HG02973 (cell line): ENCODE measurements at regions not wholly inside any gene's neighbourhood (a gene's known extent, or its start where the extent isn't known, plus 50 kb on each side); places are given as distances from the start of the nearest gene placed in this dataset.

Experiments used
- ATAC-seq: cut with Tn5 transposase; IDR thresholded peaks from one replicate; pipeline ENCODE4 v1.9.1; 2021; ENCODE audit warnings: moderate library complexity; ENCODE audit not compliant: unreplicated experiment

DNA sequence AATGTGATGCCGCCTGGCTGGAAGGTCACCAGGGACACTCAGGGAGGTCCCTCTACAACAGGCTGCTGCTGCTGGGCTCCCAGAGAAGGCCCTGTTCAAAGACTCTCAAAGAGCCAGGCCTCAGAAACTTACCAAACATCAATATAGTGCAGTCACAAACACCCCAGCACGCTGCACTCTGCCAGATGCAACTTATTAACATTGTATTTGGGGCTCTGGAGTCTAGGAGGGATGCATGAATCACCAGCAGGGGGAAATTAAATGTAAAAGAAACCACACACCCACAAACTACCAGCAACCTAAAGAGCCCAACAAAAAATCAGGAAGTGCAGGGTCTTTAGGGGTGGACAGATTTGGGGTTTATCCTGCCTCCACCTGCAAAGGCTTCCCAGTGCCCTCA is 74.6 kb upstream of the SPATA12 start:
- no peak for ATAC-seq

DNA sequence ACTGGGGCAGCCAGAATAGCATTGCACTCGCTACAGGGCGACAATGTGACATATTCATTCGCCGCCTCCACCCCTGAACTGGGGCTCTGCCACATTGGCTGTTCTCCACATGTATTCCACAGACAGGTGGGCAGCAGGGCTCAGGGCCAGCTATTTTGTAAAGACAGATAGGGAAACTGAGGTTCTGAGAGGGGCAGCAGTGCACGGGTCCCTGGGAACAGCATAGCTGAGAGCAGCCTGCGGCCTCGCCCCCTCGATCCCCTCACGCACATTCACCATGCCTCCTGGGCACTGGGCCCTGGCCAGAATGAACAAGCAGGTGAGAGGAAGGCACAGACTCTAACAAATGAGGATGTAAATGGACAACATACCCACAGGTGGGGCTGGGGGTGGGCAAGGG is 75.0 kb upstream of the SPATA12 start:
- no peak for ATAC-seq

DNA sequence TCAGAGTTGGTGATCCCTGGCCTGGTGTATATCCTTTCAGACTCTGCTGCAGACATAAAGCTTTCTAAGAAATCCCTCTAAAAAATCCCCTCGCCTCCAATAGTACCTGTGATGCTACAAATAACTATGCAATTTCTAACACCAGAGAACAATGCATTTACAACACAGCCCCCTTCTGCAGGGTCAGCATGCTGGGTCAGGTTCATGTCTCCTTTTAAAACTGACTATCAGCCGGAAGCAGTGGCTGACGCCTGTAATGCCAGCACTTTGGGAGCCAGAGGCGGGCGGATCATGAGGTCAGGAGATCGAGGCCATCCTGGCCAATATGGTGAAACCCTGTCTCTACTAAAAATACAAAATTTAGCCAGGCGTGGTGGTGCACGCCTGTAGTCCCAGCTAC is 77.0 kb upstream of the SPATA12 start:
- no peak for ATAC-seq

DNA sequence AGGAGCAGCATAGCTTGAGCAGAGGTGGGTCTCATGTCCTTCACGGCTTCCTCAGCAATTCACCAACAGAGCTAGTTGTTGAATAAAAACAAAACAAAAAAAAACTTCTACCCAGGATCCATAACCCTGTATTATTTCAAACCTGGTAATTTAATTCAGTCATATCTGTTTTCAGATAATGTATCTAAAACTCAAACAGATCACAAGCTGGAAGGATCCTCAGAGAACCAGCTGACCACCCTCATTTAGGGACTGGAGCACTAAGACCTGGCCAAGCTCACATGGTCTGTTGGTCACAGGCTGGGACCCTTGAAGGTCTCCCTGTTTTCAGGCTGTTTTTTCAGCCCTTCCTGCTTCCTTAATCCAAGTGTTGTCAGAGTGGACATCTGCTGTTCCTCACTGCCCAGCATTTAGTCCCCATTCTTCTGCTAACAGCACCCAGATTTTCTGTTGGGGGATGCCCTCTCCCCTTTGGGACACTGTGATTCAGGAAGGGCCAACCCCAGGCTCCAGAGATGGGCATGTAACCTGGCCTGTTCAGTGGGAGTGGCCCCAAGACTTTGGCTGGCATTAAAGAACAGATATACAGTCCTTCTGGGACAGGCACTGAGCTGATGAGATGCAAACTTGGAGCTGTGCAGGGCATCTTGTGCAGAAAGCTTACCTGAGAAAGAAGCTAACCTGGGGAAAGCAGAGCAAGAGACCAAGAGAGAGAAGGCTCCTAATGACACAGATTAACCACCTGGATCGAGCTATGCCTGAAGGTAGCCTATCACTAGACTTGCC is 78.8 kb upstream of the SPATA12 start:
- ATAC-seq: no peak

DNA sequence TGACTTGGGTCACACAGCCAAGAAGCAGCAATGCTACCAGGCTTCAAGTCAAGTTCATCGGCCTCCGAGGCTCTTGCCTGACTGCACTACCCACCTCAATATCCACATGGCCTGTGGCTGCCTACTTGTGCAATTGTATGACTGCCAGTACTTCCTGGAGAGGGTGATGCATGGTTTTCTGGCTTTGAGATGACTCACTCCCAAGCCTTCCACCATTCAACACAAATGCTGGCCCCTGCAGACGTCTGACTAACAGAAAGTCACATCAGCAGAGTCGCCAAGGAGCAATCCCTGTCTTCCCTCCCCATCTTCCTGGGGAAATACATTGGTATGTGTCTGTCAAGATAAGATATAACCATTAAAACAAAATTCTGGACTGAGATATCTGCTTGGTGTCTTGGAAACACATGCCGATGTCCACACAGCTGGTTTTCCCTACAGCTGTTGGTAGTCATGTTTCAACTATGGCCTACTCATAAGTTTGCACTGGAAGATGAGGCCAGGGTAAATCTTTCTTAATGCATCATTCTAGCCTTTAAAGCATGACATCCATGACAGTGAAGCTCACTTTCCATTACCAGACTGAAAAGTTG is 79.6 kb upstream of the SPATA12 start:
- no peak for ATAC-seq

DNA sequence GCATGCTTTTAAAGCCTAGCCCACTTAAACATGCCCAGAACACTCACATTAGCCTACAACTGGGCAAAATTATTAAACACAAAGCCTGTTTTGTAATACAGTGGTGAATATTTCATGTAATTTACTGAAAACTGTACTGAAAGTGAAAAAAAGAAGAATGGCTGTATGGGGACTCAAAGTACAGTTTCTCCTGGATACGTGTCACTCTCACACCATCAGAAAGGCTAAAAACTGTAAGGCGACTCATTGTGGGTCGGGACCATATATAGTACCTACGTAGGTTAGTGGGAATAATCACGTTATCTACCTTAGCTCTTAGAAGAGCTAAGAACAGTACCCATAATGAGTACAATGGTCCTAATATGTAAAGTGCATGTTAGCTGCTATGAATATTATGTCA is 80.2 kb upstream of the SPATA12 start:
- ATAC-seq: no peak

DNA sequence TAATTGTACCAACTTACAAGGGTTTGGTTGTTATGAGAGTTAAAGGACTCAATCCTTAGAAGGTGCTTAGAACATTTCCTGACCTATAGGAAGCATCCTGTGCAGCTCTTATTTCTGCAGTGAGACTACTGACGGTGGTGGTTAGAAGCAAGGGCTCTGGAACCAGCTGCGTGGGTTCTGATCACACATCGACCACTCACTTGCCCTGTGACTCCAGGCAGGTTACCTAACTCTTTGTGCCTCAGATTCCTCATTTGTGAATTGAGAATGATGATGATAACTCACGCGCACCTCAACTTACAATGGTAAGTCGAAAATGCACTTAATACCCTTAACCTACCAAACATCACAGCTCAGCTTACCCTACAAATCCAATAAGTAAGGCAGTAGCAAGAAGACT is 80.7 kb upstream of the SPATA12 start:
- ATAC-seq: no peak

DNA sequence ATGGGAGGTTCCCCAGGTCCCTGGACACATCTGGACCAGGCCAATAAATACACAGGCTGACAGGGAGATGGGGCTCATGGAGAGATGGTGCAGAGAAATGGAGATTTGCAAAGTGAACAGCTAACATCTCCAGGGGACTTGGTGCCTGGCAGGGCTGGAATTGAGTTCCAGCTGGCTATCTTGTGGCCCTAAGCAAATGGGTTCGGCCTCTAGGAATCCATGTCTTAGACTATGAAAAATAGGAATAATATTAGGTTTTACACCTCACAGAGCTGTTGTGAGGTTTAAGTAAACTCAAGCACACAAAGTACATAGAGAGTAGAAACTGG is 82.9 kb upstream of the SPATA12 start:
- ATAC-seq: no peak

DNA sequence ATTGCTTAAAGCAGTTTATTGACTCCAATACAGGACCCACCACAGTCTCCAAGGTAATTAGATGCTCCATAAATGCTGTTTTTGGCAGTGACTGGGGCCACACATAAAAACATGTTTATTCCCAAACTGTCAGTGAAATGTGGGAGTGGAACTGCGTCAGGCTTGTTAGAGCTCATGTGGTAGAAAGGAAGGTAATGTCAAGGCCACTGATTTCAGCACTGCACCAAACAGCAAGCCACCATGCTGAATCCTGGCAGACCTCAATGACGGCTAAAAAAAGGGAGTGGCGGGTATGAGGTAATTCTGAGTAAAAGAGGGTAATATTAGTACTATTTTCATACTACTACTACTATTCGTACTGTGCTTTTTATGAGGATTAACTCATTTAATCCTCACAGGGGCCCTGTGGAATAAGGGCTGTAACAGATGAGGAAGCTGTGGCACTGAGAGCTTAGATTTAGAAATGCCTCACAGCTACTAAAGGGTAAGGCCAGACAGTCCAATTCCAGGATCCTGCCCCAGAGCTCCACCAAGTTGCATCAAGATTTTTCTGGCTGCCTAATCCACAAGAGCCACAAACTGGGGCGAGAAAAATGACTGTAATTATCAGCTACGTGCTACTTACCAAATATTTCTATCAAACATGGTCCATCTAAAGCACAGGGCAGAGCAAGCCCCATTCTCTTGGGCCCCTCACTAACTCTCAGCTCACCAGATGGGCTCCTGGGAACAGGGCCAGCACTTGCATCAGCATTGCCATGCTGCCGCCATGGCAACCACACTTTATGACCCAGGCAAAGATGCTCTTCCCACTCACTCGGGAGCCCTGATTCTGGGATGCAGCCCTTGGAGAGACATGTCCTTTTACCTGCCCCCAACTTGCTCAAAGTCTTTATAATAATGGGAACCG is 83.6 kb upstream of the SPATA12 start:
- no peak for ATAC-seq

DNA sequence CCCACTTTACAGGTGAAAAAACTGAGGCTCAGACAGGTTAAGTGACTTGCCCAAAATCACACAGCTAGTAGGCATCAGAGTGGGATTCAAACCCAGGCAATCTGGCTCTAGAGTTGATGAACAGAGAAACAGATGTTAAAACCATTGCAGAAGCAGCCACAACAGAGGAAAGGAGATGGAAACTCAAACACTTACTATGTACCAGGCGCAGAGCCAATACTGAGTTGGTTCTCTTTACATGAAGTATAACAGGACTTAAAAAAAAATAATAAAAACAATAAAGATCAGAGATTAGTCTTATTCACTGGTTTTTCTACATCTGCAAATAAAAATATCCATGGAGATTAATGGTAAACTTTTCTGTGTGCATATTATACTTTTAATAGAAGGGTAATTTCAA is 84.9 kb upstream of the SPATA12 start:
- ATAC-seq: no peak

DNA sequence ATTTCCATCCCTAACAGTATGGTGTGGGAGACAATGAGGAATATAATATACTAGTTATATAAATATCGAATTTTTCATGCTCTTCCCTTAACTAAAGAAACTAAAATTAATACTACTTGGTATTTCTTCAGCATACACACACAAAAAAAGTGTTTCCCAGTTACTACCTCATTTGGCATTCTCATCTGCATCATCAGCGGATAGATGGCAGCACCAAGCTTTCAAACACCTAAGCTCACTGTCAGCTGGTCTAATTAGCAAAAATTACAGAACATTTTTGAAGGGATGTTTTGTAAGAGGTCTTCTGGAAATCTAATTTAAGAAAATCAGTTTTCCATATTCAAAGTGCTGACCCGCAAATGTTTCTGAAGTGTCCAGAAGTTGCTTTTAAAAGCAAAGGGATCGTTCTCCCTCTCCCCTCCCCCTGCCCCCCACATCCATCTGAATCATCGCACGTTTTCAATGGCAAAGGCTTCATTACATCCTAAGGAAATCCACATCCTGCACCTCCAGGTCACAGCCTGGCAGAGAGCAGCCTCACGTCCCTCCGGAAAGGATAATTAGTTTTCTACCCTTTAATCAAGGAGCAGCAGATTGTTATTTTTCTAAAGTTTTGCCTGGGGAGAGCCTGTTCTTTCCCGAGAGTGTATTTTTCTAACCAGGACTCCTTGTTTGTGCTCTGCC is 86.1 kb upstream of the SPATA12 start:
- no peak for ATAC-seq

DNA sequence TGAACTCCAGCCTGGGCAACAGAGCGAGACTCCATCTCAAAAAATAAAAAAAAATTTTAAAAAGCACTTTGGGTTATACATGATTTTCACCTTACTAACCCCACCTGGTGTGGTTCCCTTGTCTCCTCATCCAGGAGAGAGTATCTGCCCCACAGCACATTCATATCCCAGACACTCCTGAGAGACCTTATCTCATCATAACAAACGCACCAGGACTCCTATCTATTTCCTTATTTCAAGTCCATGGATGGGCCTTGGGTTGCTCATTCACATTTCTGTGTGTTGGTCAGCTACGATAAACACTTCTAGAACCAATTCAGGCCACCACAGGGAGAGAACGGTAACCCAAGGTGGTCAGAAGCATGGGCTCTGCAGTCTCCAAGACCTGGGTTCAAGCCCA is 88.6 kb upstream of the SPATA12 start:
- no peak for ATAC-seq

DNA sequence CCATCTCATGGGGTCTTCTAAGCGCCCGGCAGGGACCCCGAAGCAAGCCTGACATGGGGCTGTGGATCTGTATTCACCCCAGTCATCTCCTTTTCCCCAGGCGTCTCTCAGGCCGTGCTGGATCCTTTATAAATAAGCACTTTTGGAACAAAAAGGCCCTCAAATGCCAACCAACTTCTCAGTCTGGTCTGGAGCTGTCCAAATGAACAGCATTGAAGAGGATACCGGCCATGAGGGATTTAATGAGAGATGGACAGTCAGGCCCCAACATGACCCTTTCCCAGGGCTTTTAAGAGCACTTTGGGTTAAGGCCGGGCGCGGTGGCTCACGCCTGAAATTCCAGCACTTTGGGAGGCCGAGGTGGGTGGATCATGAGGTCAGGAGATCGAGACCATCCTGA is 89.2 kb upstream of the SPATA12 start:
- no peak for ATAC-seq

DNA sequence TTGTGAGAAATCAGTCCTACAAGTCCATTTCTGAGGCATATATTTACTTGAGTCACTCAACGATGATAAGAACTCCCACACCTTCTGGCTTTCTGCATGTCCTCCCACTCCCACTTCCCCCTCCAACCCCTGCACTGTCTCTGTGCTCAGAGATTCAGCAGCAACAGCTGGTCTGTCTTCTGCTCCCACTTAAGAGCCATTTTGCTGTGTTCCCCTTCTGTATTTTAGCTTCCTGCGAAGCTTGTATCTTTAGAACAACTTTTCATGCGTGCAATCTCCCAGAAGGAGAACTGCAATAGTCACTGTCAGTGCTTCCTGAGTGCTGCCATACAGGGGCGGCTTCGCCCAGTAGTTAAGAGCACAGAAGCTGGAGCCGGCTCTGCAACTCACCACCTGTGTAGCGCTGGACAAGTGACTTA is 90.0 kb upstream of the SPATA12 start:
- ATAC-seq: no peak

DNA sequence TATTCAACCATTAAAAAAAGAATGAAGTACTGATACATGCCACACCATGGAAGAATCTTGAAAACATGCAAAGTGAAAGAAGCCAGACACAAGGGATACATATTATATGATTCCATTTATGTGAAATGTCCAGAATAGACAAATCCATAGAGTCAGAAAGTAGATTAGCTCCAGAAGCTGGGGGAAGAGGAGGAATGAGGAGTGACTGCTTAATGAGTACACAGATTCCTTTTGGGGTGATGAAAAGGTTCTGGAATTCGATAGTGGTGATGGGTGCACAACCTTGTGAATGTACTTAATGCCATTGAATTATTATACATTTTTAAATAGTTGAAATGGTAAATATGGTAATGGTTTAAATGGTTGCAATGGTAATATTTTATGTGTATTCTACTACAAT is 90.6 kb upstream of the SPATA12 start:
- no peak for ATAC-seq

DNA sequence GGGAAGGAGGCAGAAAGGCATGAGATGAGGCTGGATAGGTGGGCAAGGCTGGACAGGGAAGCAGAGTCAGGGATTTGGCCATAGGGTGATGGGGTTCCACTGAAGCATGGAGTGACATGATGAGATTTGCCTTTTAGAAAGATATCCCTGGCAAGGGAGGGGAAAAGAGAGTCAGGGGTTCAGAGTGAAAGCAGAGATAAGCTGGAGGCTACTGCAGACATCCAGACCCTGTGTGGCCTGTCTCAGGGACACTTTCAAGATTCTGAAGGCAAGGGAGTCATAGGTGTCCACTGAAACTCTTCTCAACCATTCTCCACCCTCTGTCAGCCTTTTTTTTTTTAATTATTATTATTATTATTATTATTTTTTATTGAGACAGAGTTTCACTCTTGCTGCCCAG is 94.0 kb upstream of the SPATA12 start:
- no peak for ATAC-seq

DNA sequence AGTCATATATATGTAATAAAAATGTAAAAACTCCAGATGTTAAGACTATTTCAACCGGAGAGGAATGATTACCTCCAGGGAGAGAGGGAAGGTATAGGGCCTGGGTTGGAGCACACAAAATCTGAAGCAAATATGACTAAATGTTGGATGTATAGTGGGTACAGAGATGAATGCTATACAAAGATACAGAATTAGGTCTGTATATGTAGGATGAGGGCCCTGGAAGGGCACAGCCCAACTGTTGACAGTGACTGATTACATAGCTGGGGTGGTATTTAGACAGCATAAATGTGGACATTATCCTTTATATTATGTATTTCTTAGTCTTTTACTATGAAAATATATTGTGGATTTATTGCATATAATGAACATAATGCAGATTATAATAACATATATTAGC is 94.4 kb upstream of the SPATA12 start:
- ATAC-seq: no peak

DNA sequence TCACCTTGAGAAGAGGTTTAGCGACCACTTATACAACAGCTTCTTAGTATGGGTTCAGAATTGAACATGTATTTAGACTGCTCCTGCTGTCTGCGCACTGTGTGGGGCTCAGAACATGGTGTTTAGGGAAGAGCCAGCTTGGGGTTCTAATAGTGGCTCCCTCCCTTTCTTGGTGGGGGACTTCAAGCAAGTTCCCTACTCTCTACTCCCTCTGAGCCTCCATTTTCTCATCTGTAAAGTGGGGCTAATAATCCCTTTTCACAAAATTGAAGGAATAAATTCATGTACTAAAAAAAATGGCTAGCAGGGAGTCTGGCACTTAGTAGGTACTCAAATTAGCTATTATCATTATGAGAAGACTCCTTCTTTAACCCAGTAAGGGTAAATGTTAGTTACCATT is 97.5 kb upstream of the SPATA12 start:
- no peak for ATAC-seq

DNA sequence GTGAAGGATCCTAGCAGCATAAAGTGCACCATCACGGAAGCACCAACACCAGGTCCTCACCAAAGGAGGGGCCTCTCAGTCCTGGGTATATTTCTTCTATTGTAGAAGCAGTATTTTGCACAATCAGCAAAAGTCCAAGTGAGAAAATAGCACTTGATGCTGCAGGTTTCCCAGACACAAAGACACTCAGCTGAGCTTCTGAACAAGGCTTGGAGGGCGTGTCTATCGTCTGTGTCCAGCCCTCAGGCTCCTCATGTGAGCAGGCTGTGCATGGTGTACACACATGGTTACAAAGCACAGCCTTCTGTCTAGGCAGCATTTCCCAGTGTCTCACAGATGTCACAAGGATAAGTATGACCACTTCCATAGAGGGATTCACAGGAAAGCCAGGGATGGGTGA is 98.3 kb upstream of the SPATA12 start:
- ATAC-seq: no peak

DNA sequence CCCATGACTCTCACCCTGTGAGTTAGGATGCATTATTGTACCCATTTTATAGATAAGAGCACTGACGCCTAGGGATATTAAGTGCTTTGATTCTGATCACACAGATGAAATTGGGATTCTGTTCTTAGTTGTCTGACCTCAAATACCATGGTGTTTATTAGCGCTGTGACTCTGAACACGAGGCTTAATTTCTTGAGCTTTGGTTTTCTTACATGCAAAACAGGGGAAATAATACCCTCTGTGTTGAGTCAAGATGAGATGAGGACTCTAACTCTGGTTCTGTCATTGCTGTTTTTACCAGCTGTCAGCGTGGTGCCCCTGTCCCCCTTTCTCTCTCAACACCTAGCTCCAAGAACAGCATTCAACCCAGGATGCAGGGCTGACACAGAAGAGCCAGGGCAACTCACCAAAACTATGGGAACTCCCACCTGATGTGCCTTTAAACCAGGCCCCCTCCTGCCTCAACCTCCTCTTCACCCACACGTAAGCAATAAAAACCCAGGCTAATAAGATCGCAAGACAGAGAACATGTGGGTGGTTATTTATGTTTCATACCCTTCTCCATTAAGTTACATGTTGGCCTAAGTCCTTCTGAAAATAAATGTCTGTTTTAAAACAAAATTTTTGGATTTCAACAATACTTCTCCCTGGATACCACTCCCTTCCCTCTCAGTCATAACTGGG is 100.1 kb upstream of the SPATA12 start:
- peak; percentile 77 for ATAC-seq

DNA sequence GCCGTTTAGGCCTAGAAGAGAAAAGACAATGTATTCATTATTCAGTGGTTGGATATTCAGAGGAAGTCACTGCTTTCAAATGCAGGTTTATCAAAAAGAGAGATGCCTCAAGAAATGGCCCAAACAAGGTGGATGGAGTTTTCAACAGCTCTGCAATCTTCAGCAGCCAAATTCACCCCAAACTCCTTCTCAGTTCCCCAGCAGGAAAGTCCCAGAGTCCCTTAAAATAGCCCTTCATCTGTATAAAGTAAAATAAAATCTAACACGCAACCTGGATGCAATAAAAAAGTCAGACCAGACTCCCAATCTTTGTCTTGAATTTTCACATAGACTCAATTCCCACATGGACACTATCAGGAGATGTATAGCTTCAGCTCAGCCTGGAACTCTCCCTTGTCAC is 101.6 kb upstream of the SPATA12 start:
- no peak for ATAC-seq
